Memory B cell (primary cell): ENCODE measurements at regions not wholly inside any gene's neighbourhood (a gene's known extent, or its start where the extent isn't known, plus 50 kb on each side); places are given as distances from the start of the nearest gene placed in this dataset.

Source experiments
- ATAC-seq: fragments of 150-1000 bp; cut with Tn5 transposase; 2 replicates; pipeline ENCODE4 v1.10.0; 2021; ENCODE audit warnings: low read depth, mild to moderate bottlenecking, moderate library complexity
- DNase-seq, 2 donors: peaks; one replicate each; pipeline ENCODE4 v3.0.0; 2022; ENCODE audit warnings: low spot score in 2 of 2
- H3K27ac Mint-ChIP-seq: one replicate; pipeline ENCODE4 v1.8.0; 2022; ENCODE audit warnings: mild to moderate bottlenecking, moderate library complexity, mixed read lengths
- H3K27me3 Mint-ChIP-seq: one replicate; pipeline ENCODE4 v1.8.0; 2022; ENCODE audit warnings: mixed read lengths
- H3K36me3 Mint-ChIP-seq: one replicate; pipeline ENCODE4 v1.8.0; 2022; ENCODE audit warnings: mild to moderate bottlenecking, mixed read lengths
- H3K4me1 Mint-ChIP-seq: one replicate; pipeline ENCODE4 v1.8.0; 2022; ENCODE audit warnings: mixed read lengths
- H3K4me3 Mint-ChIP-seq: one replicate; pipeline ENCODE4 v1.8.0; 2022; ENCODE audit warnings: mild to moderate bottlenecking, moderate library complexity, mixed read lengths
- H3K9me3 Mint-ChIP-seq: one replicate; pipeline ENCODE4 v1.8.0; 2022; ENCODE audit warnings: mixed read lengths

DNA sequence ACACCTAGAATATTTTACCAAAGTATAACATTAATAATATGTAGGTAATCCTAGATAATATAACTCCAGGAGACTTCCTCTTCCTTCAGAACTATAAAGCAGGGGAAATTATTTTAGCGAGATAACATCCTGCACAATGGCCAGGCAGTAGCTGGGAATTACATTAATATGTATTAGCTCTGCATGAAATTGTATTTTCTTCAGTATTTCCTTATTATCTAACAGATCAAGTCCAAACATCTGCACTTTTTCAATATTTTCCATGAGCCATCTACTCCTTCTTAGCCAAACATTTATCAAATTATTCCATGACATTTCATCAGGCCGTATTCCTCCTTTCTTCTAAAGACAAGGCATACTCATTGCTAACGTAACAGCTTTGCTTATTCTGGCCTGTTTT lies 98.8 kb upstream of the PCDH9 start:
- Mint-ChIP-seq H3K9me3 (peaks cover 3% of the 10 kb centered on the region), H3K4me1 (no peaks in the 10 kb centered on the region), H3K4me3 (no peak overlapping the region), H3K27ac (no peak overlapping the region), H3K27me3 (no peaks in the 10 kb centered on the region), H3K36me3 (no peaks in the 10 kb centered on the region)
- no peak for DNase-seq
- ATAC-seq = no peak

DNA sequence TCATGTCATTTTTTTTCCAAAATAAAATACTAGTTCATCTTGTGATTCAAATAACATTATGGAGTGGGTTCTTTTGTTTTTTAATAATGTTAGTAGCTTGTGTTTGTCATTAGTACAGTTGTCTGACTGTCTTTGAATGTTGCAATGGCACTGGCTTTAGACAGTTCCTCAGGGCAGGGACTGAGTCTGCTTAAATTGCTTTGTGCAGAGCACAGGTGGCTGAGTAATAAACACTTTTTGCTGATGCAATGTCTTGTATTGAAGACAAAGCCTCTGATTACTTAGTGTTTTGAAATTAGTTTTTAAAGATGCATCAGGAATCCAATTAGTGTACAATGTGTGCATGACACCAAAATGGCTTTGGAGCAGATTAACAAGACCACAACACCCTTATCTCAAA lies 88.7 kb upstream of the PCDH9 start:
- Mint-ChIP-seq H3K36me3 (no peaks in the 10 kb centered on the region), H3K27ac (no peak overlapping the region), H3K9me3 (peaks cover 4% of the 10 kb centered on the region), H3K4me1 (no peaks in the 10 kb centered on the region), H3K27me3 (no peaks in the 10 kb centered on the region), H3K4me3 (no peak overlapping the region)
- no peak for ATAC-seq
- DNase-seq = no peak

DNA sequence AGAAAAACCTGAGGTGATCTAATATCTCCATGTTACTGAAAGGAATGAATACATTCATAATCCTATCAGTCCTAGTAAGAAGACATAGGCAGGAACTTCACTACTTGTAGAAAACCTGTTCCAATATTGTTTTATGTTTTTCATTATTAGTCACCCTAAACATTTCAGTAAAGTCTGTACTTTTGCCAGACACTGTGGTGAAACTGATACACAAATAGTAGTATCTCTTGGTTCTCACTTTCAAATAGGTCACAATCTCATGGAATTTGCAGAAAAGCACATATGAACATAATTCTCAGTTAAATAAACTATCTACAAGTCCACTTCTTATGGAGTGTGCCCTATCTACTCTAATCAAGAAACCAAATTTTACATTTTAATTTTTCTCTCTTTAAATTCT lies 88.3 kb upstream of the PCDH9 start:
- H3K4me1 Mint-ChIP-seq = no peaks in the 10 kb centered on the region
- H3K27ac Mint-ChIP-seq = no peak overlapping the region
- H3K4me3 Mint-ChIP-seq = no peak overlapping the region
- peaks cover 4% of the 10 kb centered on the region for H3K9me3 Mint-ChIP-seq
- no peaks in the 10 kb centered on the region for H3K27me3 Mint-ChIP-seq
- DNase-seq (no peak), ATAC-seq (no peak)
- no peaks in the 10 kb centered on the region for H3K36me3 Mint-ChIP-seq

- Mint-ChIP-seq H3K27ac (no peak overlapping the region), H3K27me3 (no peaks in the 10 kb centered on the region), H3K4me3 (no peak overlapping the region), H3K36me3 (no peaks in the 10 kb centered on the region), H3K4me1 (no peaks in the 10 kb centered on the region), H3K9me3 (peaks cover 2% of the 10 kb centered on the region)
- DNase-seq (no peak), ATAC-seq (no peak)
Measured at GRCh38 chr13:67314405-67314804, 84.3 kb upstream of the PCDH9 start.

DNA sequence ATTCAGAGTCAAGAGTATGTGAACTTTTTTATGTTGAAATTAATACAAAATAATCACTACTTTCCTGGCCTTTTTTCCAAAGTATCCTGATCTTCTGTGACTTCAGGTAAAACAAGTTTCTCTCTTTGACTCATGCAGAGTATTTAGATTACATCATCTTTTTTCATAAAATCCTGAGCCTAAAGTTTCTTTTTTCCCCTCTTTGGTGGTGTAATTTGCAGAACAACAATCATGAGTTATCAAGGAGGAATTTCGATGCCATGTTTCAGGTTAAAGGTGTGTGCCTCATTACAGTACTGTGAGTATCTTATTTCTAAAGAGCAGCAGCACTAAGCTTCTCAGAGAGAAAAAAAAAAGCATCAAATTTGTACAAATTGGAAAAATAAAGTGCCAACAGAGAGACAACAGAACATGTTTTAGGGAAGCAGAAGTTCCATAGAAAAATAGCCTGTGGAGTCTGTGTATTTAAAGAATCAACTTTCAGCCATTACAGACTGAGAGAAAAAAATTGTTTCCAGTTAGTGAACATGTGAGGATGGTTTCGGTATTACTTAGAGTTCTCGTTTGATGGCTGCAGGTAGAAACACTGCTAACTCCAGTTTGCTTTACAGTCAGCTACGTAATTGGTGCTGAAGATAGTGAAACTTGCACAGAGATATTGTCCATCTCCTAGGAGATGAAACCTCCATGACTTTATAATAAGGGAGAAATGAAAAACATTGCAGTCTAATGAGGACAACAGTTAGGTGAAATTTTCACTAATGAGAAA lies 78.1 kb upstream of the PCDH9 start:
- peaks cover 1% of the 10 kb centered on the region for H3K9me3 Mint-ChIP-seq
- H3K27ac Mint-ChIP-seq = no peak overlapping the region
- DNase-seq (no peak), ATAC-seq (no peak)
- H3K4me3 Mint-ChIP-seq = no peak overlapping the region
- no peaks in the 10 kb centered on the region for H3K36me3 Mint-ChIP-seq
- no peaks in the 10 kb centered on the region for H3K27me3 Mint-ChIP-seq
- no peaks in the 10 kb centered on the region for H3K4me1 Mint-ChIP-seq

- peaks cover 1% of the 10 kb centered on the region for H3K9me3 Mint-ChIP-seq
- no peak overlapping the region for H3K27ac Mint-ChIP-seq
- H3K4me1 Mint-ChIP-seq = no peaks in the 10 kb centered on the region
- ATAC-seq (no peak), DNase-seq (no peak)
- H3K4me3 Mint-ChIP-seq = no peak overlapping the region
- H3K36me3 Mint-ChIP-seq = no peaks in the 10 kb centered on the region
- H3K27me3 Mint-ChIP-seq = no peaks in the 10 kb centered on the region
Measured at GRCh38 chr13:67306742-67307141, 76.6 kb upstream of the PCDH9 start.

DNA sequence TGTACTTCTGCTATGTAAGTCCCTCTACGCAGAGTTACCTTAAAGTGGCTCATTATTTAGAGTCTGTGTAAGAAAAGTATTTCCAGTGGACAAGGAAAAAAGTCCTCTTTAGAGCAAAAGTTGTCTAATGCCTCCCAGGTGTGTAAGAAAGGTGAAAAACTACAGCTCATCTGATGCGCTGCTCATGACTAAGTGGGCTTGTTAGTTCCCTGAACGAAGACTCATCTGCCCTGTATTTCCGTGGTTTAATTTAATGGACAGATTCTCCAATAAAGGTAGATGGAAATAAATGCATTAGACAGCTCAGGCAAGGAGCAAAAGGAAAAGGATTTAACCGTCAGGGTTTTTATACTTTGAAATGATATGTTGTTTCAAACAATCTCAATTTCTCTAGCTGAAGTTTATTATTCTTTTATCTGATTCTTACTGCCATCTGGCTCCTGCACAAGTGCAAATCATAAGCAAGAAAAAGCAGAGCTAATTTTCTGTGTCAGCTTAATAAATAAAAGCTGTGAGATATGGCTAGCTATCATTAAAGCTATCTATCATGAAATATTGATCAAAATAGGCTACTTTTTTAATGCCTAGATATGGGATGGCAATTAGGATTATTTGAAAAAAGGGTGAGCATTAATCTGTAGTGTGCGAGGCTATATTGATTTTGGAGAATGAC lies 73.7 kb upstream of the PCDH9 start:
- no peak overlapping the region for H3K4me3 Mint-ChIP-seq
- H3K27ac Mint-ChIP-seq = no peak overlapping the region
- no peak for DNase-seq
- no peaks in the 10 kb centered on the region for H3K27me3 Mint-ChIP-seq
- no peaks in the 10 kb centered on the region for H3K4me1 Mint-ChIP-seq
- no peak for ATAC-seq
- H3K36me3 Mint-ChIP-seq = no peaks in the 10 kb centered on the region
- H3K9me3 Mint-ChIP-seq = peaks cover 1% of the 10 kb centered on the region

DNA sequence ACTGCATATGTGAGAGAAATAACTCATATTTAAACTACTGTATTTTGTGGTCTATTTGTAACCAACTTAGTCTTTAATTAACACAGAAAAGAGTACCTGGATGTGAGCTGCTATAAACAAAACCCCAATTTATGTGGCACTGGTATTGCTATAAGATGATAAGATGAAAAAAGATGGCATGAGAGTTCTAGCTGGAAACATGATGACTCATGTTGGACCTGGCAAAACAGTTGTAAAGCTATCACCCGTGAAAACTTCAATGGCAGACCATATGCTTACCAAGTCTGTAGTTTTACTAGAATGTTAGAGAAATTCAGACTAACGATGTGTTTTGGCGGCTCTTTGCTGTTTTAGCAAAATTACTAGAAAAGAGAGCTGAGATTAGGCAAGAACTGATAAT lies 69.6 kb upstream of the PCDH9 start:
- Mint-ChIP-seq H3K9me3 (peaks cover 2% of the 10 kb centered on the region), H3K36me3 (no peaks in the 10 kb centered on the region), H3K4me3 (no peak overlapping the region), H3K4me1 (no peaks in the 10 kb centered on the region), H3K27ac (no peak overlapping the region), H3K27me3 (no peaks in the 10 kb centered on the region)
- ATAC-seq (no peak), DNase-seq (no peak)

GRCh38 chr13:67299072-67299635 lies 69.0 kb upstream of the PCDH9 start:
- Mint-ChIP-seq H3K9me3 (peaks cover 2% of the 10 kb centered on the region), H3K27ac (no peak overlapping the region), H3K36me3 (no peaks in the 10 kb centered on the region), H3K4me1 (no peaks in the 10 kb centered on the region), H3K4me3 (no peak overlapping the region), H3K27me3 (no peaks in the 10 kb centered on the region)
- ATAC-seq (no peak), DNase-seq (no peak)

DNA sequence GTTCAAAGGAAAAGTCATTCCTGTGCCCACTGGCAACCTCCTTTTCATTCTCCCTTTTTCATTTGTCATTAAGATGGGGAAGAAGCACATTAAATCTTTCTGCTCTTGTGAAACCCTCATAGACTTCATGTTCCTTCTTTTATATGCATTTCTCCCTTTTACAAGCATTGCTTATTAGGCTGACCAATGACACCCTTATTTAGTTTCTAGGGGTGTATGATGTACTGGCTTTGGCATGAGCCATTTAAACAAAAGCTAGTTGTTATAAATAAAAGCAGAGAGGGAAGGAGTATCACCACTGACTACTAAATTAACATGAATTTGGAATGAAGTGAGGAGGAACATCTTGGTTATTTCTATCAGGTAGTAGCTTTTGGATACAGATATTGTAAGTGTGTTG lies 68.2 kb upstream of the PCDH9 start:
- no peaks in the 10 kb centered on the region for H3K27me3 Mint-ChIP-seq
- peaks cover 2% of the 10 kb centered on the region for H3K9me3 Mint-ChIP-seq
- DNase-seq (no peak), ATAC-seq (no peak)
- no peak overlapping the region for H3K27ac Mint-ChIP-seq
- H3K4me1 Mint-ChIP-seq = no peaks in the 10 kb centered on the region
- no peaks in the 10 kb centered on the region for H3K36me3 Mint-ChIP-seq
- no peak overlapping the region for H3K4me3 Mint-ChIP-seq

DNA sequence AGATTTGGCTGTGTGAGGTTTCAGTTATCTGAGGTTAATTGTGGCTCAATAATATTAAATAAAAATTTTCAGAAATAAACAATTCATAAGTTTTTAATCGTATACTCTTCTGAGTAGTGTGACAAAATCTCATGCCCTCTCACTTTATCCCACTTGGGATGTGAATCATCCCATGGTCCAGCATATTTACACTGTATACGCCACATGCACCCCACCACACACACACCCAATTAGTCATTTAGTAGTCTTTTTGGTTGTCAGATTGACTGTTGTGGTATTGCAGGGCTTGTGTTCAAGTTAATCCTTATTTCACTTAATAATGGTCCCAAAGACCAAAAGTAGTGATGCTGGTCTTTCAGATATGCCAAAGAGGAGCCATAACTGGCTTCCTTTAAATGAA lies 66.4 kb upstream of the PCDH9 start:
- Mint-ChIP-seq H3K36me3 (no peaks in the 10 kb centered on the region), H3K4me3 (no peak overlapping the region), H3K27ac (no peak overlapping the region), H3K4me1 (no peaks in the 10 kb centered on the region), H3K9me3 (peaks cover 2% of the 10 kb centered on the region), H3K27me3 (no peaks in the 10 kb centered on the region)
- ATAC-seq (no peak), DNase-seq (no peak)

- DNase-seq (no peak), ATAC-seq (no peak)
- no peak overlapping the region for H3K4me3 Mint-ChIP-seq
- H3K4me1 Mint-ChIP-seq = no peaks in the 10 kb centered on the region
- H3K27me3 Mint-ChIP-seq = no peaks in the 10 kb centered on the region
- H3K27ac Mint-ChIP-seq = no peak overlapping the region
- no peaks in the 10 kb centered on the region for H3K9me3 Mint-ChIP-seq
- no peaks in the 10 kb centered on the region for H3K36me3 Mint-ChIP-seq
Measured at GRCh38 chr13:67292886-67293285, 62.8 kb upstream of the PCDH9 start.

DNA sequence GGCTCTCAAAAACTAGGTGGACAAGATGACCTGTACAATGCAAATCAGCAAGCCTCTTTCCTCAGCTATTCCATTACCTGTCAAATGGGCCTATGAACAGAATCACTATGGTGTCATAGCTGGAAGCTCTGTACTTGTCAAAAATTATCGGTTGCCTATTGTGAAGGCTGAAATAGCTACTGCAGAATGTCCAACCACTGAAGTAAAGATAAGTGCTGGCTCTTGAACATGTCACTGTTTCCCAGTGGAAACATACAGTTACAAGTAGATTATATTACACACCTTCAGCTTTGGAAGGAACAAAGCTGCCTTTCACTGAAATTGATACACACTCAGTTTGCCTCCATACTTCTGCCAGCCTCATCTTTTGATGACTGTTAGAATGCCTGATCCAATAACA lies 55.5 kb upstream of the PCDH9 start:
- DNase-seq (no peak), ATAC-seq (no peak)
- no peaks in the 10 kb centered on the region for H3K36me3 Mint-ChIP-seq
- H3K27me3 Mint-ChIP-seq = no peaks in the 10 kb centered on the region
- H3K27ac Mint-ChIP-seq = no peak overlapping the region
- H3K4me3 Mint-ChIP-seq = no peak overlapping the region
- no peaks in the 10 kb centered on the region for H3K4me1 Mint-ChIP-seq
- no peaks in the 10 kb centered on the region for H3K9me3 Mint-ChIP-seq

DNA sequence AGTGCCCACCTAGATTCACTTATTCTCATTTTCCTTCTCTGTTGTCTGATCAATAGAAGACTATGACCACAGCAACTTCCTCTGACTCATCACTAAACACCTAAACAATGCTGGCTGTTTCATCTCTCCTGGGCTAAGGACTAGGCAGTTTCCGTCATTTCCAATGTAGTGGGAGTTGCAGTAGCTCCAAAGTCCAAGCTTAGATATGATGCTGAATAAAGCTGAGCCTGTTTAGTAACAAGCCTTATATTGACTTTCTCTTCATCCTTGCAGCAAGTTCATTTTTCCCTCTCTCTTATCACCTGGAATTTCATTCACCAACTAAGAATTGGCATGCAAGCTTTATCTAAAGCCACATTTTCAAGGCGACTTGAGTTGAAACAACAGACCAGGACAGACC lies 53.5 kb upstream of the PCDH9 start:
- no peak for ATAC-seq
- Mint-ChIP-seq H3K27ac (no peak overlapping the region), H3K36me3 (no peaks in the 10 kb centered on the region), H3K4me1 (no peaks in the 10 kb centered on the region), H3K9me3 (no peaks in the 10 kb centered on the region), H3K4me3 (no peak overlapping the region), H3K27me3 (no peaks in the 10 kb centered on the region)
- DNase-seq = no peak

DNA sequence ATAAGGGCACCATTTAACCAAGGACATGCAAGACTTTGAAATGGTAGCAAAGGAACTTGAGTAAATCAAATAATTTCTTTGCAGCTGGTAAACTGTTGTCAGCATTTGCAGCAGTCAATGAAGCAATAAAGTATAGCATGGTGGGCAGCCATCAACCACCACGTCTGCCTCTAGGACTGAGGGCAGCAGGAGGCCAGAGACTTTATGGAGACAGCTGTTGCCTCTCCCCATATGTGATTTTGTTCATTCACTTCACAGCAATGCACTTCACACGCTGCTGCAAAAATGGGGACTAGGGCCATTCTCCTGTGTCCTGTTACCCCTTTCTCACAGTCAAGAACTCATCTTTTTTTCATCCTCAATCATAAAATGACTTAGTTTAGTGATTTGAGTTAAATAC lies 51.3 kb upstream of the PCDH9 start:
- Mint-ChIP-seq H3K4me1 (no peaks in the 10 kb centered on the region), H3K27ac (no peak overlapping the region), H3K4me3 (no peak overlapping the region), H3K9me3 (peaks cover 1% of the 10 kb centered on the region), H3K36me3 (no peaks in the 10 kb centered on the region), H3K27me3 (no peaks in the 10 kb centered on the region)
- DNase-seq (no peak), ATAC-seq (no peak)
